Kidney capillary endothelial cell (primary cell): ENCODE measurements at regions not wholly inside any gene's neighbourhood (a gene's known extent, or its start where the extent isn't known, plus 50 kb on each side); places are given as distances from the start of the nearest gene placed in this dataset.

Experiments used
- DNase-seq: peaks from one replicate; pipeline ENCODE4 v3.0.0-alpha.2; 2018; ENCODE audit warnings: low spot score

DNA sequence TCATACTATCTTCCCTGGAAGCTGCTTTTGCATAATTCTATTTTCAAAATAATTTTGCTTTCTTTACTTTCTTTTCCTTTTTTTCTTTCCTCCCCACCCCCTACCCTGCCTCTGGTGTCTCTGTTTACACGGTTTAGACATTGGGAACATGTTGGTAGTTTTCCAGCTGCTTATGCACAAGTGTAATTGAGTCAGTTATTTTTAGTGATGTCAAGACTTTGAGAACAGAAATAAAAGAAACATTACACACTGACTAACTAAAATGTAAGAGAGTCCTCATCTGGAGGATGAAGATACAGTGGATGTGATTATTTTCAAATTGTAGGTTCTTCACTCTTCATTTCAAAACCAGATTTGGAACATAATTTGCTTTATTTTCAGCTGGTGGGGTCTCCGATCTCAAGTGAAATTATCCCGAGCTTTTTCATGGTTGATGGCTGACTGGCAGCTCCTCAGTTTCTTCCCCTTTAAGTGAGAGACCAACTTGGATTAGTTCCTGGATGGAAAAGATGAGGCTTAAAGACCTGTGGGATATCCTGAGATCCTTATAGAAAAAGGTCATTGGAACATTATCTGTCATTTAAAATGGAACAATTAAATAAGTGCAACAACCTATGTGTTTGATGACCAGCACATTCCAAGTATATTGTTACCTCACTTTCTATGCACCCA lies 154.4 kb upstream of the ZNF462 start:
- DNase-seq, result no peak

DNA sequence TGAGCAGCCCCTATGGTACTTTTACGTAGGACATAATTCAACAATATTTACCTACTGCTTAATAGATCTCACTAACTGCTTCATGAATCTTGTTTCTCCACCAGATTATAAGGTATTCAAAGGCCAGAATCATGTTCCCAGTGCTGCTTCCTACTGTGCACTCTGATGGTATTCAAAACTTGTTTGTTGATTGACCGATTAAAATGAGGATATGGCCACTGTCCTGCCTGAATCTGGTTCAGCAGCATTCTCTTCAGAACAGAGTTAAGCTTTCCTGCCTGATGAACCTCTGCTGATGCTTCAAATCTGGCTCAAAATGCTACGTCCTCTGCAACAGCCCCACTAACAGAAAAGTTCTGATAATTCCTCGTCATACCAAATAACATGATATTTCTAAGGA lies 150.7 kb upstream of the ZNF462 start:
- DNase-seq, result no peak

DNA sequence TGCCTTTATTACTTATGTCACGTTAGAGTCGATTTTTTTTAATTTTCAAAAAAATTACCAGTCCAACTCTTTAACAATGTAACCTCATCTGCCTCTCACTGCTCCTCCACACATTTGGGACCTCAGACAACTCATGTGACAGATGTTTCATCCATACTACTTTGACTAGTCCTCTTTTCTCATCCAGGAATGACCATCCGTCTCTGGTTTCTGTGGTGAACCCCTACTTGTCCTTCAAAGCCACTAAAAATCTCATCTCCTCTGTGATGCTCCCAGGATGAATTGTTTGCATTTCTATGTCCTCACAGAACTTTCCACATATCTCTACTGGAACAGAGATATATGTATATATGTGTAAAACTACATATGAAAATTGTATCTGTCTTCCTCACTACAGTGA lies 149.8 kb upstream of the ZNF462 start:
- no peak for DNase-seq

DNA sequence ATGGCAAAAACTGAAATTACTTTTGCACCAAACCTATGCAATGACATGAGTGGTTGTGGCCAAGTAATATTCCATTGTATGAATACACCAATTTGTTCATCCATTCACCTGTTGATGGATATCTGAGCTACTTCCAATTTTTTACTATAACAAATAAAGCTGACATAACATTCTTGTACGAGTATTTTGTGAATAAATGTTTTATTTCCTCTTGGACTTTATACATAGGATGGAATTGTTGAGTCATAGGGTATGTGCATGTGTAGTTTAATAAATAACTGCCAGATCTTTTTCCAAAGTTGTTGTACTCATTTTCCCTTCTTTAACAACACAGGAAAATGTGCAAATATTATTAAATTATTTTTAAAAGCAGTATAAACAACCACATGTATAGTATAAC lies 146.1 kb upstream of the ZNF462 start:
- DNase-seq, result no peak

DNA sequence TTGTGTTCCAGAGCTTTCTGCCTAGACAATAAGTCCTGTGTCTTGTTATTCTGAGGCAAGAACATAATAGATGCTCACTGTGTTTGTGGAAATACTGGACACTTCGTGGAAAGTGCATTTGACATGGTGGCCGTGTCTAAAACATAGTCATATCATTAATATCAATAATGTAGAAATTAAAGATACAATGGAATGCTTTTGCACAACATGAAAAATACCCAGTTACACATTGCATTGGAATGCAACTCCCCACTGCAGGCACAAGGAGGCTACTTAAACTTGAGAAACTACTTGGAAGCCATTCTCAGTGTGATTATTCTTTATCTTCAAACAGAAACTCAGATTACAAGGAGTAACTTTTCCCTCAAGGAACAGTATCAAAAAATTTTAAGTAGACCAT lies 145.3 kb upstream of the ZNF462 start:
- DNase-seq, result no peak

DNA sequence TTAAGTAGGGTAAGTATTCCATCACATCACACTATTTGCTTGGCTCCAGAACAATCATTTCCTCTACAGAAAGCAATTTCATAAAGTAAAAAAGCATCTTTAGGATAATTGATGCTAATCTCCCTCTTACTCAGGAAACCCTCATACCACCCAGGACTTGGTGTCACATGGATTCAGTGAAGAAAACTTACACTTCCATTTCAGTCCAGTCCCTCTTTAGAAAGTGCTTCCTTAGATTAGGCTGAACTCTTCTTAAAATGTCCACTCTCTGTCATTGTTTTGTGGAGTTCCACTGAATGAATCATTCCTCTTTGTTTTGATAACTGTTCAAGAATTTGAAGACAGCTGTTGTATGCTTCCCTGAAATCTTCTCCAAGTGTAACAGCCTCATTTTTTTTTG lies 144.0 kb upstream of the ZNF462 start:
- DNase-seq, result peak; percentile 13

DNA sequence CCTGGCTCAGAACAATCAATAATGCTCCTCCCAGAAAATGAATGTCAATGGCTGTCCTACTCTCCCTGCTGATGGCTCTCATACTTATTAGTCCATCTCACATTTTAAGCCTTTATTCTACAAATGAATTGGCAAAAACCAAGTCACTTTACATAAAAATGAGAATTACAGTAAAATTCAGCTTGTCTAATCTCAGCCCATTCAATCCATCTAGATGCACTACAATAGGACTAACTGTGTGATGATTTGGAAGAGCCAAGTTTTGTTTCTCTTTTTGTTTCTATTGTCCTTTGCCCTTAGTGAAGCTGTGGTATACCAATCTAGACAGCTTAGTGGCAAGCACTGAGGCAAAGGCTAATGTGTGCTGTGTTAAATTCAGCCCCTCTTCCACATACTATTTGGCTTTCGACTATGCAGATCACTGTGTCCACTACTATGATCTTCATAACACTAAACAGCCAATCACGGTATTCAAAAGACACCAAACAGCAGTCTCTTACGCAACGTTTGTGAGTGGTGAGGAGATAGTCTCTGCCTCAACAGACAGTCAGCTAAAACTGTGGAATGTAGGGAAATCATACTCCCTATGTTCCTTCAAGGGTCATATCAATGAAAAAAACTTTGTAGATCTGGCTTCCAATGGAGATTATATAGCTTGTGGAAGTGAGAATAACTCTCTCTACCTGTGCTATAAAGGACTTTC lies 140.8 kb upstream of the ZNF462 start:
- no peak for DNase-seq

DNA sequence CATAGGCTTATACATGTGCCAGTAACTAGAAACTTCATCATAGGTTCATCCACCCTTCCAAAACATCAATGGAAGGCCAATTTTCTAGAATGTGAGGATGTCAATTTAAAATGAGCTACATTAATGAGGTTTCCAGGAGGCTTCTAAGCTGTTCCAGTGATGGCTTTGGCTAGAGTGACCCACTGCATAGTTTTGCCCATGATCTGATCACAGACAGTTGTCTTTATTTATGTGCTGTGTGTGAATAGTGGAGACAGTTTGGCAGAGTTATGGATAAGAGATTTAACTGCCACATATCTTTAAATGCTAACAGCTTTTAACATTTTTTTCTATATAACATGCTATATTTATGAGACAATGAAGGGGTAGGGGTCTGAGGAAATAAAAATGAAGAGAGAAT lies 139.0 kb upstream of the ZNF462 start:
- no peak for DNase-seq

DNA sequence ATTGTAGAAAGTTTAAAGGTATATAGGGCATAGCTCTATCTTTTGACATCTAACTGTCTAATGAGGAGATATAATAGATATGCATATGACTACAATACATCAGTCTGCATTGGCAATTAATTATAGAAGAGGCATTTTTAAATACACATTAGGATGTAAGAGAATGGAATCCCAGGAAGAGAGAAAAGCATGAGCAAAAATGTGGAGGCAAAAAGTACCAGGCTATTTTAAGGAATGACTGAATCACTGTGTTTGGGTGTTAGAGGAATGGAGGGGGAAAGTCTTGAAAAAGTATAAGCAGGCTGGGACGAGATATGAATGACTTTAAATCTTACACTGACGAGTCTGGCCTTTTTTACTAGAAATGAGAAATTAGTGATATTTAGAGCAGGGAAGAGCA lies 138.4 kb upstream of the ZNF462 start:
- no peak for DNase-seq

DNA sequence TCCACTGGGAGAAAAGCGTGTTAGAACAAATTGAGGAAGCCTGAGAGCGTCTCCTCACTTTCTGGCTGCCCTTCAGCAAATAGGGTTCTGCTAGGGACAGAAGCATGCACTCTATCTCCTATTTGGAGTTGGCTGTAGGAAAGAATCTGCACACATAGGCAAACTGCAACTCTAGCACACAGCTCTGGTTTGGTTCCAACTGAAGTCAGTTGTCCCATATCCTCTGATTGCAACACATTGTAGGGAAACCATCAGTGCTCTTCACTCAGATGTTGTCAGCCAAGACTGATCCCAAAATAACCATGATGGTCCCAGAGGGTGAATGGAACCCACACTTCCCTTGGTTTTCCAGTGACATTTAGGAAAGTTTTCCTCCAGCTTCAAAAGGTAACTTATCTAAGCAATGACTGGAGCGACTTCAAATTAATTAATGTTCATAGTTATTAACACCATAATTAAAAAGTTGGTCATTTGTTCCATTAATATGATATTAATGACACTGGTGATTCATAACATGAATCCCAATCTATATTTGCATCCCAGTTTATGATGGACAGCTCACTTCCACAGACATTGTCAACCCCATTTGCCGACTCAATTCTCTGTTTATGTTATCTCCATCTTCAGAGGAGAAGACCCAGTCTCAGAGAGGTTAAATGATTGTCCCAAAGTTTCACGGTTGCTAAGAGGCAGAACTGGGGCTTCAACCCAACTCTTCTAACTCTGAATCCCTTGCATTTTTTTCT lies 136.7 kb upstream of the ZNF462 start:
- DNase-seq, result no peak

DNA sequence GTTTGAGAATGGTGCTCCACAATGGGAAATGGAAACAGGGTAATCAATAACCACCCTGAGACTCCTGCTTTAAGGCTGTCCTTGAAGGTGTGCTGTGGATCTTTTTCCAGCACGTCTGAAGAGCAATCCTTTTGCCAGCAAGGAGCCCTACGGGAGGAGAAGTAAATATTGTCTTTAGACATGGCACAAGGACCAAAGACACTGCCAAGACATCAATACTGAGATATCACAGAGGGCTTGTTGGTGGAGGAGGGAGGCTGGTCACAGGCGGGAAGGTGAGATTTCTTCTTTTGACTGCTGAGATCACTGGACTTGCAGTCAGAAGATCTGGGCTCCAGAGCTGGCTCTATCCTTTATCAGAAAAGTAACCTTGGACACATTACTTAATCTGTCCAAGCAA lies 135.0 kb upstream of the ZNF462 start:
- no peak for DNase-seq

DNA sequence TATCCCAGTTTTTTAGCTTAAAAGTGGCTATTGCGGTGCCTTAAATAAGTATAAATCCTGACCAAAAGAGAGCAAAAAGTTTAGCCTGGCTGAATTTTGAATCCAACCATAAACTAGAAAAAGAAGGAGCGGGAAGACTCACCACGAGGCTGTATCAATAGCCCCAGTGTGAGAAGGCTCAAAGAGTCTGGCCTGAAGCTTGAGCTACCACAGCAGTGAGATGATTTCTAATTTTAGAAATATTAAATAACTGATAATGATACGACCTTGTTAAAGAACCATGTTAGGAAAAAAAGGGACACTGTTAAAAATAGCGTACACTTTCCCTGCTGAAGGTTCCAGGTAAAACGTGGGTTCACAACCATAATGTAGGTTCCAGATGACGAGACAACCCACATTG lies 134.1 kb upstream of the ZNF462 start:
- DNase-seq, result no peak

DNA sequence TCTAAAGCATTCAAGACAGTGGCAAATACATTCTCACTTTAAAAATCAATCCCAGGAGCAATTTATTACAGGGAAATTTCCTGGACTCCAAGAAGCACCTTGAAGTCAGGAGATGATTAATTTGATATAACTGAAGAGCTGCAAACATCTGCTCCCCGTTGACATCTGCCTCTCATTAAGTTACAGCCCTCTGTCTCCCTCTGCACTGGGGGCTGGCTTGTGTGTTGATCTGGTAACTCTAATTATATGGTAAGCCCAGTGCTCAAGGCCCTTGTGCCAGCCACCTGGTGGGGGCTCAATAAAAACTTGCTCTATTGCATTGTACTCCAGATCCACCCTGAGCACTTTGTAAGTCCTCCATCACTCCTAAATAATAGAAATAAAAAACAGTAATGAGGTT lies 131.1 kb upstream of the ZNF462 start:
- DNase-seq, result no peak

DNA sequence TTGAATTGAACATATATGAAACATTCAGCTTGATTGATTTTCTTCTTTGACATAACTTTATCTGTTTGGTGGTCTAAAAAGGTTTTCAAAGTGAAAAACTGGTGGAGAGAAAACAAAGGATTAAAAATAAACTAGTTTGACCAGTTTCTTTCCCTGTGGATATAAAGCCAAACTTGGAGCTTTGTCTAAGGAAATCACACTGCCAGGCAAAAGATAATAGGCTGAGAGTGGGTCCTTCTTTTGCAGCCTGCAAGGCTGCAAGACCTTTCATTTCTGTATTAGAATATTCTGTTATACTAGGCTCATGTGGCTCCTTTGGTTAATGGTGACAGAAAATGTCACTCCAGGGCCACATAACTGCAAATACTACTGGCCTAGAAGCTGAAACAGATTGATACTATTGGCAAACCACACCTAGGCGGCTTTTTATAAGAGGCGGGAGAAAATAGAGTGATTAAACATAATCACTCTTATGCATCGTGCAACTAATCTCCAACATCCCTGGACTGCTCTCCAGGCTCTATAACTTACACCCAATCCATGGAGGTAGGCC lies 129.1 kb upstream of the ZNF462 start:
- no peak for DNase-seq

DNA sequence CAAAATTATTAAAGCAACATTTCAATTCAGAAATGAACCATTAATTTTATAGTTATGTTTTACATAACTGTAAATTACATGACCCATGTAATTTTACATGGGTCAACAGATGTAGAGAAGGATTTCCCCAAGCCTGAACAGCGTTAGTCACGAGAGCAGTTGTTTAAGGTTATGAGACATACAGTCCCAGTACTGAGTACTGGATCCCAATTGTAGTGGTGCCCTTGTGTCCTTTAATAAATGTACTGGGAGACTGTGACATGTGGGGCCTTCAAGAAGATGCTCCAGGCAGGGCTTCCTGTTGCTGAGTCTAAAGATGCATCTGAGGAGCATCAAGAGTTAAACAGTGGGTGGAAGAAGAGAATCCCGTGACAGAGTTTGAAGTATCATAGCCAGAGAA lies 125.5 kb upstream of the ZNF462 start:
- no peak for DNase-seq

DNA sequence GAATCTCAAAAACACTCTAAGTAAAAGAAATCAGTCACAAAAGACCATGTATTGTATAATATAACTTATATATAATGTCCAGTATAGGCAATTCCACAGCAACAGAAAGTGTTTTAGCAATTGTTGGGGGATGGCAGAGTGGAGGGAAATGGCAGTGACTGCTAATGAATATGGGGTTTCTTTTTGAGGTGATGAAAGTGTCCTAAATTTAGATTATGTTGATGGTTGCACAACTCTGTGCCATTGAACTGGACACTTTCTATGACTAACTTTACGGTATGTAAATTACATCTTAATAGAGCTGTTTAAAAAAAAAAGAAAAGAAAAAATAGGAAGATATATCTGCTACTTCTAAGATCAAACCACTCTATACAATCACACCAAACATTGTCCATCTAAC lies 124.9 kb upstream of the ZNF462 start:
- no peak for DNase-seq

DNA sequence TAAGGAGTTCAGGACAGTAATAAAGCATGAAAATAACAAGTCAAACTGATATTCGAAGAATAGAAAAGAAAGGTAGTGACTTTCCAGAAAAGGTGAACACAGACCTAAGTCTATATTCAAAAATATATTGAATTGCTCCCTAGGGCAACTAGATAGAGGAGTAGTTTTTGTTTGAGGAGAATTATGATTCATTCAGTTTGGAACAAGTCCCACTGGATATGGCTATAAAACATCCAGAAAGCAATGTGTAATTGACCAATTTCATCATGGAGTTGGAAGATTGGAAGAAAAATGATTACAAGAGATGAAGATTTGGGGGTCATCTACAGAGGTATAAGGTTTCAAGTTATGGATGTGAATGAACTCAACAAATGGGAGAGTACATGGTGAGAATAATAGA lies 117.5 kb upstream of the ZNF462 start:
- no peak for DNase-seq

DNA sequence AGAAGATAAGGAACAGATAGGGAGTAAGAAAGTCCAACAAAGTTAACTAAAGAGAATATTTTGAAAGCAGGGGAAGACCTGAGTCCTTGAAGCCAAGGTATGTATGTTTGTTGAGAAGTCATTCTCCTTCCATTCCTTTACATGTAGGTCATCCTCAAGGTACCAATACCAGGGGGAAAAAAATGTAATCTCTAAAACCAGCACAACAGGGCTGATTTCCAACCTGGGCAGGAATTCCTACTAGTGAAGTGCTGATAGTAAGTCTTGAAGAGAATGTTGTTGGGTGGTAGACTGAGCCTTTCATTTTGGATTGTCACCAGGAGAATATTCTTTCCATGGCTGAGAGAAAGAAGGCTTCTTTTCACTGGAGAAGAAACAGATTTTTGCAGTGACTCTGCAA lies 117.1 kb upstream of the ZNF462 start:
- DNase-seq, result no peak

DNA sequence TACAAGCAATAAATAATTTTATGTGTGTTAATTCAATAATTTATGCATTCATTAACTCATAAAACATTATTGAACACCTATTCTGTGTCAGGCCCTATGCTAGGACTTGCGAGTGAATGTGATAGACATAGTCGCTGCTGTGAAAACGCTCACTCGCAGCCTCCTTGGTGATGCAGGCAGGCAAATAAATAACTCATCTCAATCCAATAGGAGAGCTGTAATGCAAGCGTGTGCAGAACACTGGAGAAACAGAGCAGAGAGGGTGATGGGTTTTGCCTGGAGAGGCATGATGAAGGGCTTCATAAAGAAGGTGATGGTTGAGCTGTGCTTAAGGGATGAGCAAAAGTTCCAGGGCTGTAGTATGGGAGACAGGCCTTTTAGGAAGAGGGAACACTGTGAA lies 111.3 kb upstream of the ZNF462 start:
- DNase-seq, result no peak

DNA sequence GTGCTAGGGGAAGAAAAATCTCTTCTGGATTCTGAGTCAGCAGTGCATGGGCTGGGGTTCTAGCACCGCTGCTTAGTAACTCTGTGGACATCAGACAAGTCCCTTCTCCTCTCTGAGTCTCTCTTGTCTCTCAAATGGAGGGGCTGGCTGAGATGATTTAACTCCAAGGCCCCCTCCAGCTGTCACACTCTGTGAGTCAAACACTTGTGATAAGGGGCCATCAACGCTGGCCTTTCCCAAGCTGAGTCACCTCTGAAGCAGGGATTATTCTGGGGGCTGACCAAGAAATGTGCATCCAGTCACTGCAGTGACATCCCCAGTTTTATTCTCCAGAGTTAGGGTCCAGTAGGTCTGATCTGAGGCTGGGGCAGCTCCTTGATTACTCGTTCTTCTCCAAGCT lies 110.4 kb upstream of the ZNF462 start:
- no peak for DNase-seq

DNA sequence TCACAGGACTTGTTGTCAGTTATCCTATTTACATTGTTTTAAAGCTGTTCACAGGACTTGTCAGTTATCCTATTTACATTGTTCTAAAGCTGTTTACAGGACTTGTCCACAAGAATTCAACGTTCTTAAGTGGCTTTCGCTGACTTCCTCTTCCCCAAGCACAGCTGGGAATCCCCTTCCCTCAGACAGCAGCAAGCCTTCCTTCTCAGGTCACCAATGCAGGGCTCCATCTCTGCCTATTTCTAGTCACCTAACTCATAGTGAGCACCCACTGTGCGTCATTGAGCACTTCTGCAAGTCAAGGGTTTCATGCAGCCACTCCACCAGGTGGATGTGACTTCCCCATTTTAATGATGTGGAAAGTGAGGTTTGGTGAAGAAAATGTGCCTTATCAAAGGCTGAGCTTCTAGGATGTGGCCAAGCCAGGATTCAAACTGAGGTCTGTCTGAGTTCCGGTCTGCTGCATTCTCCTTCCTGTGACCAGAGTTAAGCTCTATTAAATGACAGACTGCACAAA lies 109.8 kb upstream of the ZNF462 start:
- DNase-seq, result no peak

DNA sequence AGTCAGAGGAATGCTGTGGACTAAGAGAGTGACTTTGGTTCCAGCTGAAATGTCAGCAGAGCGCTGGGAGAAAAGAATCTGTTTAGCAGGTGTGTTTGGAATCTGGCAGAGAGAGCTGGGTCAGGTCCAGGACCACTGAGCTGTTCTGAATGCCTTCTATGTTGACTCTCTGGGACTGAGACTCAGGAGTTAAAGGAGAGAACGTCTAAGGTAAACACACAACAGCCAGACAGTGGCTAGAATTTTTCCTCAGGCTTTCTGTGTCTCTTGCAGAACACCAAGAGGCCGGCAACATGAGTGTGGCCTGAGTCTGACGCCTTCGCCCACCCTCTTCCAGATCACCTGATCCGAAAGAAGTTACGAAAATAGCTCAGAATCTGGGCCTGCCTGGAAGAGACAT lies 107.2 kb upstream of the ZNF462 start:
- DNase-seq, result no peak

DNA sequence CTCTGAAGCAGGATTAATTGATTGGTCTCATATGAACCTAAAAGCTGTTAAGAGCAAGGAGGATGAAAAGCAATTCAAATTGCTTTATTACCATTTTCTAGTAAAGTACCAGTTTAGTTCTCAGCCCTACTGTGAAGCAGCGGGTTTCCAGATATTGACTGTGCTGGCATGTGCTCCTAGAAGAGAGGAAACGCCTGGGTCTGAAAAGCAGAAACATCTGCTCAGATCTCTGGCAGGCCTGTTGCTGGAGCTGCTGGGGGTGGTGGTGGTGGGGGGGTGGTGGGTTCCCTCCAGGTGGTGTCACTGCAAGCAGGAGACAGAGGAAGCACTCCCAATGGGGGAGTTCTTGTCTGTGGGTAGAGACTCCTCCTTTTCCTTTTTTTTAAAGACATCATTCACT lies 105.5 kb upstream of the ZNF462 start:
- no peak for DNase-seq
